HG03139 (cell line): ENCODE measurements at regions not wholly inside any gene's neighbourhood (a gene's known extent, or its start where the extent isn't known, plus 50 kb on each side); places are given as distances from the start of the nearest gene placed in this dataset.

Experiments
- ATAC-seq: cut with Tn5 transposase; IDR thresholded peaks from one replicate; pipeline ENCODE4 v1.9.1; 2021; ENCODE audit not compliant: unreplicated experiment

- no peak for ATAC-seq
These were observed 241.1 kb upstream of the PMEPA1 start for GRCh38 chr20:57950764-57951485.

- ATAC-seq = no peak
These were observed 238.6 kb upstream of the PMEPA1 start for GRCh38 chr20:57948180-57948955.

GRCh38 chr20:57947421-57948179 is 237.8 kb upstream of the PMEPA1 start:
- ATAC-seq = no peak

- ATAC-seq = no peak
These were observed 236.9 kb upstream of the PMEPA1 start for GRCh38 chr20:57946559-57947315.

GRCh38 chr20:57944988-57945387 is 235.2 kb upstream of the PMEPA1 start:
- ATAC-seq = no peak

- no peak for ATAC-seq
These were observed 234.1 kb upstream of the PMEPA1 start for GRCh38 chr20:57943950-57944349.

GRCh38 chr20:57943291-57943690 is 233.5 kb upstream of the PMEPA1 start:
- no peak for ATAC-seq

- ATAC-seq = no peak
These were observed 232.0 kb upstream of the PMEPA1 start for GRCh38 chr20:57941604-57942381.

GRCh38 chr20:57940868-57941522 is 231.2 kb upstream of the PMEPA1 start:
- ATAC-seq = no peak

- no peak for ATAC-seq
These were observed 230.6 kb upstream of the PMEPA1 start for GRCh38 chr20:57940376-57940775.

GRCh38 chr20:57939499-57939898 is 229.7 kb upstream of the PMEPA1 start:
- no peak for ATAC-seq

GRCh38 chr20:57938158-57939108 is 228.6 kb upstream of the PMEPA1 start:
- no peak for ATAC-seq

- no peak for ATAC-seq
These were observed 227.0 kb upstream of the PMEPA1 start for GRCh38 chr20:57936636-57937385.

- no peak for ATAC-seq
These were observed 225.1 kb upstream of the PMEPA1 start for GRCh38 chr20:57934913-57935312.

GRCh38 chr20:57934007-57934805 is 224.4 kb upstream of the PMEPA1 start:
- ATAC-seq = no peak

GRCh38 chr20:57932227-57932864 is 222.5 kb upstream of the PMEPA1 start:
- no peak for ATAC-seq

- no peak for ATAC-seq
These were observed 220.5 kb upstream of the PMEPA1 start for GRCh38 chr20:57930351-57930750.
